DND-41 (cell line): ENCODE measurements at regions not wholly inside any gene's neighbourhood (a gene's known extent, or its start where the extent isn't known, plus 50 kb on each side); places are given as distances from the start of the nearest gene placed in this dataset.
"Not testable (repeated sequence)": the region's sequence is repeated elsewhere in the genome, so short reads cannot be mapped to it uniquely, and the experiment has no call there.

Experiments
- ATAC-seq: fragments of 200-7000 bp; cut with Tn5 transposase; 3 replicates; pipeline ENCODE4 v1.9.1; 2021; ENCODE audit warnings: low read depth; ENCODE audit not compliant: insufficient read depth
- DNase-seq: peaks from one replicate; pipeline ENCODE4 v3.0.0-alpha.2; 2020
- H2AFZ ChIP-seq: 2 replicates; pipeline ENCODE4 v1.6.0; 2012; ENCODE audit warnings: low read depth, low read length
- H3K27ac ChIP-seq: 2 replicates; pipeline ENCODE4 v1.5.1; 2012; ENCODE audit warnings: low read length, inconsistent platforms
- H3K27me3 ChIP-seq: fragments of 200-600 bp; sonication (generic); 2 replicates; pipeline ENCODE4 v1.6.0; 2012; ENCODE audit warnings: low read length, mild to moderate bottlenecking, inconsistent platforms; ENCODE audit not compliant: insufficient read depth, poor library complexity
- H3K36me3 ChIP-seq: 2 replicates; pipeline ENCODE4 v1.5.1; 2012; ENCODE audit warnings: low read length, inconsistent platforms; ENCODE audit not compliant: insufficient read depth
- H3K4me1 ChIP-seq: 2 replicates; pipeline ENCODE4 v1.5.1; 2012; ENCODE audit warnings: mild to moderate bottlenecking, low read length; ENCODE audit not compliant: insufficient read depth
- H3K4me2 ChIP-seq: 2 replicates; pipeline ENCODE4 v1.6.0; 2012; ENCODE audit warnings: mild to moderate bottlenecking, moderate library complexity, low read length, inconsistent platforms; ENCODE audit not compliant: insufficient read depth
- H3K4me3 ChIP-seq, 2 experiments: fragments of 200-600 bp in 1 of 2; shearing (Covaris generic) in 1 of 2; 2 replicates each; pipeline ENCODE4 v1.5.1; 2012 to 2016; ENCODE audit warnings: inconsistent platforms in 2 of 2, low read length in 2 of 2, mild to moderate bottlenecking in 2 of 2, low read depth in 1 of 2, moderate library complexity in 1 of 2
- H3K79me2 ChIP-seq: 2 replicates; pipeline ENCODE4 v1.6.0; 2012; ENCODE audit warnings: low read length, inconsistent platforms; ENCODE audit not compliant: insufficient read depth
- H3K9ac ChIP-seq: 2 replicates; pipeline ENCODE4 v1.6.0; 2012; ENCODE audit warnings: low read depth, mild to moderate bottlenecking, inconsistent platforms, low read length, moderate library complexity
- H3K9me3 ChIP-seq: 2 replicates; pipeline ENCODE4 v1.5.1; 2012; ENCODE audit warnings: low read length, moderate library complexity, mild to moderate bottlenecking, inconsistent platforms; ENCODE audit not compliant: insufficient read depth, severe bottlenecking
- H4K20me1 ChIP-seq: 2 replicates; pipeline ENCODE4 v1.6.0; 2012; ENCODE audit warnings: low read length; ENCODE audit not compliant: insufficient read depth
- CTCF ChIP-seq: IDR thresholded peaks from 2 replicates; pipeline ENCODE4 v1.5.1; 2012; ENCODE audit warnings: borderline replicate concordance, low read length, moderate library complexity, mild to moderate bottlenecking; ENCODE audit not compliant: poor library complexity, severe bottlenecking; ENCODE audit errors: extremely low read depth
- EZH2 ChIP-seq: IDR thresholded peaks from 3 replicates; pipeline ENCODE4 v1.6.1; 2012; ENCODE audit warnings: borderline replicate concordance, low read depth, mild to moderate bottlenecking, moderate library complexity, low read length, inconsistent platforms; ENCODE audit not compliant: severe bottlenecking

DNA sequence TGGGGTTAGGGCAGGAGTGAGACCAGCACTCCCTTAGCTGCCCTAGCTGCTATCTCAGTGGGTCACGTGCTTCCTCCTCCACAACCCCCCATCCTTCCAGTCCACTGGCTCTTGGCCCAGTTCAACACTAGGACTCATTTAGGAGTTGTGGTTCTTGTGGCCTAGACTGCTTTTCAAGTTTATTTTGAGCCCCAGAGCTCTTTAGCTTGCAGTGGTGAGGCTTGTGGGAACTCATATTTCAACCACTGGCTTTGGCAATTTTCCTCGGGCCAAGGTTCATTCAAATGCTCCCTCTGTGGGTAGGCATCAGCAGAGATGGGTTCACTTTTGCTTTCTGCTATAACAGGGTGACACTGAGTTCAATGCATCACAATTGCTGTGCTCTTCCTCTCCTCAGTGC lies 436.2 kb upstream of the SLITRK5 start:
- DNase-seq (no peak), ATAC-seq (no peak)
- Histone ChIP-seq H3K9ac (no peak overlapping the region), H3K36me3 (no peaks in the 10 kb centered on the region), H4K20me1 (no peaks in the 10 kb centered on the region), H3K27ac (no peak overlapping the region), H2AFZ (no peak overlapping the region), H3K9me3 (no peaks in the 10 kb centered on the region), H3K4me1 (no peaks in the 10 kb centered on the region), H3K4me3 (no peak overlapping the region), H3K79me2 (no peaks in the 10 kb centered on the region), H3K27me3 (no peaks in the 10 kb centered on the region), H3K4me2 (no peak overlapping the region)
- TF ChIP-seq CTCF (no peak), EZH2 (no peak)

GRCh38 chr13:87235621-87236020 lies 435.6 kb upstream of the SLITRK5 start:
- Histone ChIP-seq H3K4me1 (no peaks in the 10 kb centered on the region), H3K9ac (no peak overlapping the region), H3K4me2 (no peak overlapping the region), H3K27me3 (no peaks in the 10 kb centered on the region), H3K79me2 (no peaks in the 10 kb centered on the region), H3K4me3 (no peak overlapping the region), H3K36me3 (no peaks in the 10 kb centered on the region), H2AFZ (no peak overlapping the region), H4K20me1 (no peaks in the 10 kb centered on the region), H3K27ac (no peak overlapping the region), H3K9me3 (no peaks in the 10 kb centered on the region)
- no peak for ATAC-seq
- DNase-seq, result no peak
- TF ChIP-seq CTCF (no peak), EZH2 (no peak)

DNA sequence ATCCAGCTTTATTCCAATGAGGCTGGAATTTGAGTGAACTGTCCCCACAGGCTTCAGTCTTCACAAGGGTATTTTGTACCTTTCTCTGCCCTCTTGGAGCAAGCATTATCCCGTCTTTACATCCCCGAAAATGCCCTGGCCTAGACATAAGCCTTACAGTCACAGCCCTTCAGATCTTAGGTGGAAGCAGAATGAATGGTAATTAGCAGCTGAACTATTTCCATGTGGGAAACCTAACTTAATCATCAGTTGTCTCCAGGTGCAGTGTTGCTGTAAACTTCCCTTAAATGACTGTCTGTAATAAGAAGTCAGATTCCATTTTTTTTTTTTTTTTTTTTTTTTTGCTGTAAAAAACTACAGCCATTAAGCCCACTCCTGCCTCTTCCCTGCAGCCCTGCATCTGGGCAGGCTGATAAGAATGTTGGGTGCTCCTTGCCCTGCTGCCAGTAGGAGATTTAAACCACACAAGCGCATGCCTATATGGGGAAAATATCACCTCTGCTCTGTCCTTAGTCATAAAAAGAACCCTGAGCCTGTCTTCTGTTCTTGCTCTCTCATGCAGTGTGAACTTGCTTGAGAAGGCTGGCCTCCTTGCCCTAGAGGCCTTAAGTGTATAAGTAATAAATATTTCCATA lies 426.8 kb upstream of the SLITRK5 start:
- no peak for TF ChIP-seq EZH2
- TF ChIP-seq CTCF, result no peak
- no peaks in the 10 kb centered on the region for H3K79me2 ChIP-seq
- no peaks in the 10 kb centered on the region for H4K20me1 ChIP-seq
- no peak overlapping the region for H3K4me3 ChIP-seq
- H3K9me3 ChIP-seq, result no peaks in the 10 kb centered on the region
- H2AFZ ChIP-seq, result no peak overlapping the region
- H3K27ac ChIP-seq, result no peak overlapping the region
- ATAC-seq (no peak), DNase-seq (no peak)
- H3K4me2 ChIP-seq, result no peak overlapping the region
- H3K9ac ChIP-seq, result no peak overlapping the region
- no peaks in the 10 kb centered on the region for H3K36me3 ChIP-seq
- H3K27me3 ChIP-seq, result no peaks in the 10 kb centered on the region
- no peaks in the 10 kb centered on the region for H3K4me1 ChIP-seq

- H4K20me1 ChIP-seq, H3K9ac ChIP-seq, DNase-seq, ATAC-seq, H3K4me2 ChIP-seq, H3K27ac ChIP-seq, H3K79me2 ChIP-seq, H3K4me3 ChIP-seq, H2AFZ ChIP-seq, H3K27me3 ChIP-seq, H3K4me1 ChIP-seq, H3K36me3 ChIP-seq, H3K9me3 ChIP-seq: not testable (repeated sequence)
These were observed 421.3 kb upstream of the SLITRK5 start for GRCh38 chr13:87249847-87250246.
